Amygdala (tissue), 56 donors: ENCODE measurements at regions not wholly inside any gene's neighbourhood (a gene's known extent, or its start where the extent isn't known, plus 50 kb on each side); places are given as distances from the start of the nearest gene placed in this dataset.

ENCODE experiments used
- DNase-seq, 56 donors: peaks; one replicate each; lab custom pipeline; 2025; lab: John Stamatoyannopoulos, UW

DNA sequence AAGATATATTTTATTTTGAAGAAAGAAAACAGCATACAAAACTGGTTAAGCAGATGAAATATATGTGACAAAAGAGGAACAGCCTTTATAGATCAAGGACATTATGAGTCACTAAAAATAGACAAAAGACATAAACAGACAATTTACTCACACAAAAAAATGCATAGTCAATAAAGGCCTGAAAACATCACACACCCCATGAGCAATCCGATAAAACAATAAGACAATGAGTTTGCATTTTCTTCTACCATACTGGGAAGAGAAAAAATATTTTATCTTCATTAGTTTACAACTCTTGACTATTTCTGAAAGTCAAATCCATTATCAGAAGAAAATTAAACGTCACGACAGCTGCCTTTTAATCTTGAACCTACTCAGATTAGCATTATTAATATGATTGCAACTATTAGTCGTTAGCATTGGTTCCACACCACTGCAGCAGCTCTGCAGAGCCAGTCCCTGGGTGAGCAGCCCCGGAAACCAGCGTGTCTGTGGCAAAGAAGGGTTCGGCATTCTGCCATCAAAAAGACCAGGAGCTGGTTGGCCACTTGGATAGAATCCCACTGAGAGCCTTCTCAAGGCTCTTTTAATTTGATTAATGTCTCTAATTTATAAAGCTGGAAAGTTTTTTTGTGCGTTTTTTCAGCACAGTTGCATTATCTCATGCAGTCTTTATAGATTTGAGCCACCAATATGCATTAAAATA, 305.4 kb upstream of the SHH start:
- peak in 1 of 56 donors; percentile 6 for DNase-seq

DNA sequence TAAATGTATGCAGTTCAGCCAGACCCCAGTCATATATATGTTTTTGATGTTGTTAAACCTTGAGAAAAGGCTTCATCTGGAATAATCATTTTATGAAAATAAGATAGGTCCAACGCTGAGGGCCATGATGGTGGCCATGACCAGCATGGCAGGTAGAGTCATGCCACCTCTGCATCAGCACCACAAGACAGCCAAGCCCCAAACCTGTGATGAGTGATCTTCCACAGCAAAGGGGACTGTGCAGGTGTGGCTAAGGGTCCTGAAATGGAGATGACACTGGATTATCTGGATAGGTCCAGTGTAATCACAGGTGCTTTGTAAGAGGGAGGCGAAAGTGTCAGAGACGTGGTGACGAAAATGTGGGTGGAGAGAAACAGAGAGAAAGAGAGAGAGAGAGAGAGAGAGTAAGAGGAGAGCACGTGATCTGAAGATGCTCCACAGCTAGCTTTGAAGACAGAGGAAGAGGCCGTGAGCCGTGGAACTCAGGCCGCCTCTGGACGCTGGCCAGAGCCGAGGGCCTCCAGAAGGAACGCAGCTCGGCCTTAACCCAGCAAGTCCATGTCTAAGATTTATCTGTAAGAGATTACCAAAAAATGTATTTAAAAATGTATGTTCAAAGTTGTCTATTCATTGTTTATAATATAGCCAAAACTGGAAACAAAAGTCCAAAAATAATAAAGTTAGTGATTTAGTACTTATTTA, 304.4 kb upstream of the SHH start:
- no peak for DNase-seq

DNA sequence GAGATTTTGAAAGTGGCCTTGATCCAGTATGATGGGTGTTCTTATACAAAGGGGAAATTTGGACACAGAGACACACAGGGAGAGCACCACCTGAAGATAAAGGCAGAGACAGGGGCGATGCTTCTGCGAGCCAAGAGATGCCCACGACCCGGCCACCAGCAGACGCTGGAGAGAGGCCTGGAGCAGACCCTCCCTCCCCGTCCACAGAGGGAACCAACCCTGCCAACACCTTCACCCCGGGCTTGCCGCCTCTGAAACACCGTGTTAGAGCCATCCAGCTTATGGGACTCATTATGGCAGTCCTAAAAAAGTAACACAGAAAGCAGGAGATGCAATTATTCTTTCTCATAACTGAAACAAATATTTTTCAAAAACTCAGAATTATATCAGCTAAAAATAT, 303.3 kb upstream of the SHH start:
- DNase-seq: no peak

DNA sequence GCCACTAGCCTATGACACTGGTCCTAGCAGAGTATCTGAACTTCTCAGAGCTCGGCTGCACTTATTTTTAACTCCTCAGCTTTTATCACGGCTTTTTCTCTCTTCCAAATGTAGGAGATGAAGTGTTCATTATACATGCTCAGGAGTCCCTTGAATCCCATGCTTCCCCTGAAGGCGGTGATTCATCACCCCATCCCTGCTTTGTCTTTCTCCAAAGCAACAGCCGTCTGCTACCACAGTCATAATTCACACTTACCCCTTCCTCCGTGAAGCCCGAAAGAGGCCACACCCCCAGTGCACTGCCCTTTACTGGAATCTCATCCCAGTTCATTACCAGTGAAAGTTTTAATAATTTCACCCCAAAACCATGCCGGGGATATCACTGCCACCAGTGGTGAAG, 301.5 kb upstream of the SHH start:
- DNase-seq: no peak

DNA sequence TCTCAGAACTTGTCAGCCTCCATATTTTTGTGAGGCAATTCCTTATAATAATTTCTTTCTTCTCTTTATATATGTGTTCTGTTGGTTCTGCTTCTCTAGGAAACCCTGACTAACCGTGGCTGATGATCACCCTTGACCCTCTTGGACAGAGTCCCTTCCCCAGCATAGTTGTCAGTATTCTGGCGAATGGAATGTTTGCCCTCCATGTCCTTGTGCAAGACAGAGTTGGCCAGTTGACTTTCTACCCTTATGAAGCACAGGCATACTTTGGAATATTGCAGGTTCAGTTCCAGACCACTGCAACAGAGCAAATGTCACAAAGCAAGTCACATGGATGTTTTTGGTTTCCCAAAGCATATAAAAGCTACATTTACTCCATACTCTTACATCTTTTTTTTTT, 297.7 kb upstream of the SHH start:
- no peak for DNase-seq

DNA sequence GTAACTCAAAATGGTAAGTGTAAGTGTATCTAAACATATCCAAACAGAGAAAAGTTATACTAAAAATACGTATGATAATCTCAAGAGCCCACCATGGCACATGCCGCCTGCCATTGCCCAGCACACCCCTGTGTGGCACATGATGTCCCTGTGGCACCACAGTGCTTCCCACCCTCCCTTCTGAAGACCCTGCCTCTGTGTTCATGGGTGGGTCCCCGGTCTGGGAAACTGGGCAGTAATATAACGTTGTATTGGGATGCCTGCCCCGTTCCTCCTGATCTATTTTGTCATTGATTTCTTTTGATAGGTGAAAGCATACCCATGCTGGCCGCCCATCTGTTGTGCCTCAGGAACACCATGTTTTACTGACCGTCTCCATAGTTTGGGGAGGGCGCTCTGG, 296.8 kb upstream of the SHH start:
- no peak for DNase-seq

DNA sequence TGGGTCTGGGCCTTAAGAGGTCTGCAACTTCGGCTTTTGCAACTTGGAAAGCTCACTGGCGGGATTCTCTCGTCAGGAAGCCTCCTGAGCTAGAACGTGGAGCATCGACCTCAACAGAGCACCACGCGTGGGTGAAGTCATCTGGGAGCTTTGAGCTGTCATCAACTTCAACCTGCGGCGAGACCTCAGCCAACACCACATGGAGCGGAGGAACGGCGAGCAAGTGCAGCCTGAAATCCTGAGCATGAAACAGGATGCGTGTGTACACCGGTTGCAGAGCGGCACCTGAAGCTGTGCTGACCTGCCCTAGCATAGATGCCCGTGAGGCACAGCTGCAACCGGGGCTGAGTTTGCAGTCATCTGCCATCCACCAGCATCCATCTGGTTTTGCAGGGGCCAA, 295.7 kb upstream of the SHH start:
- no peak for DNase-seq

DNA sequence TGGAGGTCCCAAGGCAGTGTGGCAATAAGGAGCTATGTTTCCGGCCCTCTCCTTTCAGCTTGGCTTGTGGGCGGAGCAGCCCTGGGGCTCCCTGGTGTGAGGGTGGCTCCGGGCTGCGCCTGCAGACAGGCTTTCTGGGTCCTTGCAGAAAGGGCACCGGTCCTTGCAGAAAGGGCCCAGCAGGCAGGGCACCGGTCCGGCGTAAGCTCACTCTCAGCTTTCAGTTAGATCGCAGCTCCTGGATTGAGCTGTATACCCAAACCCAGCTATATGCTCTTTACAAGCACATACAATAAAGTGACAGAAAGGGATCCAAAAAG, 293.8 kb upstream of the SHH start:
- no peak for DNase-seq

DNA sequence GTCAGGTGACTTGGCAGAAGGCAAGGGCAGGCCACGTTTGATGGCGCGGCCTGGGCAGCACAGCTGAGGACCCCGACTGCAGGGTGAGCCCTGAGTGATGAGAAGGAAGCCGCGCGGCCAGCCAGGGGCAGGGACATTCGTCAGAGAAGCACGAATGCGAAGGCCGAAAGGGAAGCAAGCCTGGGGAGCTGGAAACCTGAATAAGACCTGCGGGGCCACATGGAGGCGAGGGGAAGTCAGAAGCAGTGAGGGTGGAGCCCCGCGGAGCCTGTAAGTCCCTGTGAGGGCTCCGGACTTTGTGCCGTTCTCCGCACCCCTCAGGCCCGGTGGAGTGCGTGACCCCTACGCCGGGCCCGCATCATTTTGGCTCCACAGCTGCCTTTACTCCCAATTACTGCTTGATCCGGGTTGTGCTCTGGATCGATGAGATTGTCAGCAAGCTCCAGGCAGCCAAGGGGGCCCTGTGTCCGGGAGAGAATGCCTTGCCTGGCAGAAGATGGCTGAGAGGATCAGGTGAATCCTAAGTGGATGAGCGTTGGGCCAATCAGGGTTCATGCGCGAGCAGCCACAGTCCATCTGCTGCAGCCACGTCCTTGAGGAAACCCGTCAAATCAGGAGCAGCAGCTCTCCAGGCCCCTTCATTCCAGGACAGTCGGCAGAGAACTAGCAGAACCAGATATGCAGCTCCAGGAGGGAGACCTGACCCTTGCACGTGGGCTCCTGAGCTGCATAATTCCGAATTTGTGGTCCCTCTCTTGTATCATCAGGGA, 293.3 kb upstream of the SHH start:
- DNase-seq: no peak

DNA sequence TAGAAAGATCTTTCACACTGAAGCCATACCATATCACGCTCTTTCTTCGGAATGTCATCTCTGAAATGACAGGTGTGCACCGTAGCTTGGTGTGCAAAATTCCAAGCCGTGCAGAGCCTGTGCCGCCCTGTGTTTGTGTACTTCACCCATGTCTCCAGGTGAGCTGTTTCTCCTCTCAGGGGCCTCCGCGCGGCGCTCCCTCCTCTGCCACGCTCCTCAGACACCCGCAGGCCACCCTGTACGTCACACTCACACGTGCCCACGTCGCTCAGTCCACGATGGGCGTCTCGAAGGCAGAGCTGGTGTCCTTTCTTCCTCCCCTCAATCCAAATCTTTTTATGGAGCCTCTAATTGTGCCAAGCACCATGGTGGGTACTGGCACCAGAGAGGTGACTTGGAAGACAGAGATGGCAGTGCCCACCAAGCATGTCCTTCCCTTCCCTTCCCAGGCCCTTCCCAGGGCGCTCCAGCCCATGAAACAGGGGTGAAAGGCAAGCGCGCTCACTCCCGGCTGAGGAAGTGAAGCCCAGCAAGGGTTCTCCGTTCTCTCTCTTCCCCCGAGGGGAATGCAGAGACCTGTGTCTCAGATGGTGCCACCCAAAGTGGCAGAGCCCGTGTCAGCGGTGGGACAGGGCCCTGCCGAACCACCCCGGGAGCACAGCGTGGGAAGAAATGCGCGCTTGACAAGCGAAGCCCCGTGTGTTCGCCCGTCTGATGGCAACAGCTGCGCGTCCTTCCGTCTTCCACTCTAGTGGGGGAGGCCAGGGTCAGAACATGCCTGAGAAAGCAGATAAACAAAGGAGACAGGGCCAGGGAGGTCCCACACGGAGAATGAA, 292.5 kb upstream of the SHH start:
- DNase-seq: no peak

DNA sequence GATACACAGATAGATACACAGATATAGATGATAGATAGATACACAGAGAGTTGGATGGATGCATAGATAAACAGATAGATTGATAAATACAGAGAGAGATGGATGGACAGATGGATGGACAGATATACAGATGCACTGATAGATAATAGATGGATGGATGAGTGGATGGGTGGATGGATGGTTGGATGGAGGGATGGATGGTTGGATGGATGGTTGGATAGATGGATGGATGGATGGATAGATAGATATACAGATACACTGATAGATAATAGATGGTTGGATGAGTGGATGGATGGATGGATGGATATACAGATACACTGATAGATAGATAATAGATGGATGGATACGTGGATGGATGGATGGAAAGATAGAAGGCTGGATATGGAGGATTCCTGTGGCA, 290.0 kb upstream of the SHH start:
- no peak for DNase-seq

DNA sequence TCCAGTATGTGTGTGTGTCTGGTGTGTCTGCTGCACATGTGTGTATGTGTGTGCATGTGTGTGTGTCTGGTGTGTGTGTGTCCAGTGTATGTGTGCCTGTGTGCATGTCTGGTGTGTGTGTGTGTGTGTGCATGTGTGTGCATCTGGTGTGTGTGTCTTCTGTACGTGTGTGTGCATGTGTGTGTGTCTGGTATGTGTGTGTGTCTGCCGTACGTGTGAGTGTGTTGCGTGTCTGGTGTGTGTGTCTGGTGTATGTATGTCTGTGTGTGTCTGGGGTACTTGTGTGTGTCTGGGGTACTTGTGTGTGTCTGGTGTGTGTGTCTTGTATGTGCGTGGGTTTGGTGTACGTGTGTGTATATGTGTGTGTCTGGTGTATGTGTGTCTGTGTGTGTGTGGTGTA, 289.1 kb upstream of the SHH start:
- no peak for DNase-seq

DNA sequence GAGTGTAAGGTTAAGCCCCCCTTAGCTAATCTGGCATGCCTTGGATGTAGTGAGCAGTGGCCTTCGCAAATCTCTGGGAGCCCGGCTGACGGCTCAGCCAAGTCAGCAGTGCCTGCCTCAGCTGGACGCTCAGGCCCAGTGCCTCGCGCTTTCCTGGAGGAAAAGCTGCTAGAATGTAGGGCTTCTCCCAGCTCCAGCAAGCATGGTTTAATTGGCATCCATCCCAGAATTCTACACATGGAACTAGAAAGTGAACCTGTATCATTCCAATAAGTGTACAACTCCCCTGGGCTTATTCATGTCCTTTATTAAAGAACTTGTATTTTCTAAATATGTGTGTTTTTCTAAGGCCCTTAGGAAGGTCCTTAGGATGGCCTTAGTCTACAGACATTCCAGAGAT, 287.8 kb upstream of the SHH start:
- DNase-seq: no peak

DNA sequence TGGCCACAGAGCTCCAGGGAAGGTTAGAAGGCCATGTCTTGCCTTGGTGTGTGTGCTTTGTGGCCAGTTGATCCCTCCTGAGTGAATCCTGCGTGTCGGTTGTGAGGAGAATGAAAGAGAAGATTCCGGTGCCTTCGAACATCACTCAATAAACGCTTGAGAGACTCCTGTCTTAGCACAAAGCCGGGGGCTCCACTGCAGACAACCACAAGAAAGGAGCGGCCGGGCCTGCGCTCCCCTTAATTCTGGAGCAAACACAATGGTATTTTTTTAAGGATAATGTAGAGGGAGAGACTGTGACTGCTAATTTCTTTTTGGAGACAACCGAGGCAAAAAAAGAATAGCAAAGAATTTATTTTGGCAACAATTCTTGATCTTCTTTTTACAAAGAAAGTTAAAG, 286.8 kb upstream of the SHH start:
- no peak for DNase-seq

DNA sequence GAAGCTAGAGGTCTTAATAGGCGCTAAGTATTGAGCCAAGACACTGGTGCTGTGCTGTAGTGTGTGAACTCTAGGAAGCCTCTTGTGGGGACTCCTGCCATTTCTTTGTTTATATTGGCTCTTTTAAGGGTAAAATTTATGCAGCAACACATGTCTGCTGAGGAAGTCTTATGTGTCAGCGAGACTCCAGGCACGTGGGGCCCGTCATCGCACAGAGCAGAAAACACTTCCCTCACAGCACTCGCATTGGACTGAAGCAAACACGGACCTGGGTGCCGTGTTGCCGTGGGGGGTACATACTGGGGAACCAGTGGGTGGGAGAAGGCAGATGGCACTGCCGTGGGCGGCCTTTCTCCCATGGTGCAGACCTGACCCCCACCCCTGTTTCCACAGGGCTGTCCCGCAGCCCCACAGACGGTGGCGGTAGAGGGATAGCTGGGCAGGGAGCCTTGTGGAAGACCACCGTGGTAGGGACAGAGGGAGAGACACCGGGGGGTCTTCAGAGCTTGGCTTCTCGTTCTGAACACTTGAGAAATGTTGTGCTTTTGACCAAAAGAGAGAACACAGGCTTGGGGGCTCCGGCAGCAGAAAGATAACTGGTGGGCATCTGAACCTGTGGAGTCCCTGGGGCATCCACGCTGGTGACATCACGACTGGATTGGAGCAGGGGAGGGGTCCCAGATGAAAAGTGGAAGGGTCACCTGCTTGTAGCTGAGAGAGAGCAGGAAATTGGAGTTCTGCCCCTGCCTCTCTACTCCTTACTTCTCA, 284.7 kb upstream of the SHH start:
- no peak for DNase-seq

DNA sequence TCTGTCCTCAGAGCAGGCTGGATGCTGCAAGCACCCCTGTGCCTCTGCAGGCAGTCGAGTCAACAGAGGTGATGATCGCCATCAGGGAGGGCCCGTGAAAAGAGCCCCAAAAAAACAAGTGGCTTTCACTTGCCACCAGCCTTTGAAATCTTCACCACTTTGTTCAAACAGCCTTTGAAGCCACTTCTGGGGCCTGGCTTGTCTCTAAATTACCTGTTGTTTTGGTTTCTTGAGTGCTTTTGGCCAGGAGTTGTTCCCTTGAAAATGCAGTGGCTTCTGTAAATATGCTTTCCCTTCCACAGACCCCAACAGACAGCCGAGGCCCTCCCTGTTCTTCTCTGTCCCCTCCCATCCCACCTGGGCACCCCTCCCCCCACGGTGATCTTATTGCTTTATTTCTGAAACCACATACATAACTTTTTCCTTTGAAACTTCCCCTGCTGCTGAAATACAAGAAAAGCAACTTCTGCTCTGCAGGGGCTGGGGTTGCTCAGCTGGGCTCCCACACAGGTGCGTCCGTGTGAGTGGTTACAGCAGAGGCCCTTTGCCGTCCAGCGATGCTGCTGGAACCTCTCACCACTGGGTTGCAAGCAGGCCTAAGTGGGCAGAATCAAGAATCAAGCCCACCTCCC, 283.8 kb upstream of the SHH start:
- DNase-seq: no peak

DNA sequence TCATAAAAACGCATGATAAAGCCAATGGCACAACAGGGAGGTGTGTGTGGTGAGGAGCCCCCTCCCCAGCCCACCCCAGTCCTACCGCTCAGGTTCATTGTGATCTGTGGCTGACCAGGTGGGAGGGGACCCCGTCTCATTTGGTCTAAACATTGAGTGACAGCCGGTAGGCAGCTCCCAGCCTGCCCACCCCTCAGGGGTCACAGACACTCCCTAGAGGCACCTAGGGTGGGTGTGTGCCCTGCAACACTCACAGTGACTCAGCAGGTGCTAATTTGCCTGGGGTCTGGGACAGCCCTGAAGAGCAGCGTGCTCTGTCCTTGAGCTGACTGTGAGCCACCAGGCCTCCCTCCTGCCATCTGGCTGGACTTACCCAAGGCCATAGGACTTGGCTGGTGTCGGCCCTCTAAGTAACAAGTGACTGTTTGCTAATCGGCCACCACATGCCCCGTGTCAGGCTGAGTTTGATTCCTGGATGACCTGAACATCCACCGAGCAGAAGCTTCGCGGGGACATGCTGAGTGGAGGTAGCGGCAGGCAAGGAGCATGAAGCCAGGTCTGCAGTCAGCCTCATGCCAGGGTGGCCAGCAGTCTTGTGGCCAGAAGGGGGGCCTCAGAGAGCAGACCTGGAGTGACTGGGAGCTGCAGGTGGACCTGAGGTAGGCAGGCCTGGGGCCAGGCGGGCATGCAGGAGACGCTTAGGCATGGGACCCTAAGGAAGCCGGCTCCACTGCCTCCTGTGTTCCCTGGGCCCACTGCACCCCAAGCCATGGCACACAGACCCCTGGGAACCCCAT, 282.3 kb upstream of the SHH start:
- no peak for DNase-seq

DNA sequence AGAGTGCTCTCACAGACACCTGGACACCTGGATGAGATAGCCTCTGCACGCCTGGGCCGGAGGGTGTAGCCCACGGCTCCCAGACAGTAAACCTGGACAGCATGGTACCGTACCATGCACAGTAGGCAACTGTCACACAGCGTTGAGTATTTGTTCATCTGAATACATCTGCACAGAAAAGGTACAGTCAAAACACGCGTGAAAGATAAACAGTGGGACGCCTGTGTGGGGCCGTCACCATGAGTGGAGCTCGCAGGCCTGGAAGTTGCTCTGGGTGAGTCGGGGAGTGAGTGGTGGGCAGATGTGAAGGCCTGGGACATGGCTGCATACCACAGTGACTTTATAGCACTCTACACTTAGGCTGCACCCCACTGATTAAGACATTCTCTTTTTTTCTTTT, 280.0 kb upstream of the SHH start:
- no peak for DNase-seq

DNA sequence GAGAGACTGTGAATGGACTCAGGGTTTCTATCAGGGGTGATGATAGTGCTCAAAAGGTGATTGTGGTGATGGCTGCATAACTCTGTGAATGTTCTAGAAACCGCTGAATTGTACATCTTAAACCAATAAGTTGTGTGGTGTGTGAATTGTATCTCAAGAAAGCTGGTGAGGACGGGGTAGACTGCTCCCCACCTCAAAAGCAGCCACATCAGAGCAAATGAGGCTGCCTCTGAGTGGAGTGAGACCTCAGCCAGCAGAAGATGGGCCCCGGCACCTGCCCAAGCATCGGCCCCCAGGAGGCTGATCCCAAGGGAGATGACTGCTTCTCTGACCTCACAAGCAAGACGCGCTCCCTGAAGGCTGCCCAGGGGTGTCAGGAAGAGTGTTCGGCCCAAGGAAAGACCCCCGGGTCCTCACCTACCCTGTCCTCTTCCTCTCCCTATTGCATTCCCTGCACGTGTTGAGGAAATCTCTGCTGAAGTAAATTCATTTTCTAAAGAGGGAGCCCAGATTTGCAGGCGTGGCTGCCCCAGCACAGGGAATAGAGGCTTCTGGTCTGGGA, 279.3 kb upstream of the SHH start:
- no peak for DNase-seq
